Fibroblast of lung (primary cell): ENCODE measurements at regions not wholly inside any gene's neighbourhood (a gene's known extent, or its start where the extent isn't known, plus 50 kb on each side); places are given as distances from the start of the nearest gene placed in this dataset.
"Not testable (repeated sequence)": the region's sequence is repeated elsewhere in the genome, so short reads cannot be mapped to it uniquely, and the experiment has no call there.

Experiments used
- EZH2 ChIP-seq: IDR thresholded peaks from 2 replicates; pipeline ENCODE4 v1.5.1; 2012; ENCODE audit warnings: low read length, control low read depth, mild to moderate bottlenecking; ENCODE audit errors: missing control alignments
- TF ChIP-seq, protein P1 (sequence below), 2 donors: IDR thresholded peaks in 1 of 2; conservative IDR thresholded peaks in 1 of 2; 1 replicate in 1 of 2; 2 replicates in 1 of 2; pipeline ENCODE4 v1.5.1; 2011 to 2012; ENCODE audit warnings: low read length in 2 of 2, control low read depth in 1 of 2, inconsistent platforms in 1 of 2, low read depth in 1 of 2, mild to moderate bottlenecking in 1 of 2

DNA sequence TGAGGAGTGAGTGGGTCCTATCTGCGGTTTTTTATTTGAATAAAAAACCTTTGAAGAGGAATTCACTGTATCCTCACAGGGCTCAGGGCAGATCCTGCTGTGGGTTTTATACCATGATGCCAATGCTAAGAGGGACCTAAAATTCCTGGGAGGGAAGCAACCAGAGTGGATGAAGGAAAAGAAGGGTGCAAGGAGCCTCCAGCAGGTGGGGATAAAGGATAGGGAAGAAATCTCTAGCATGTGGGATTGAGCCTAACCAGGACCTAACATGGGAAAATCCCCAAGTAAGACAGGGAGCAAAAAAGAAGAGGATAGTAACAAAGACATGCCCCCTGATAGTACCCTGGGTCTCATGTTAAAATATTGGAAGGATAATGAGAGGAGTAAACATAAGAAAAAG is 652.8 kb downstream of the GOLGA6L6 start:
- TF ChIP-seq, protein P1, sequence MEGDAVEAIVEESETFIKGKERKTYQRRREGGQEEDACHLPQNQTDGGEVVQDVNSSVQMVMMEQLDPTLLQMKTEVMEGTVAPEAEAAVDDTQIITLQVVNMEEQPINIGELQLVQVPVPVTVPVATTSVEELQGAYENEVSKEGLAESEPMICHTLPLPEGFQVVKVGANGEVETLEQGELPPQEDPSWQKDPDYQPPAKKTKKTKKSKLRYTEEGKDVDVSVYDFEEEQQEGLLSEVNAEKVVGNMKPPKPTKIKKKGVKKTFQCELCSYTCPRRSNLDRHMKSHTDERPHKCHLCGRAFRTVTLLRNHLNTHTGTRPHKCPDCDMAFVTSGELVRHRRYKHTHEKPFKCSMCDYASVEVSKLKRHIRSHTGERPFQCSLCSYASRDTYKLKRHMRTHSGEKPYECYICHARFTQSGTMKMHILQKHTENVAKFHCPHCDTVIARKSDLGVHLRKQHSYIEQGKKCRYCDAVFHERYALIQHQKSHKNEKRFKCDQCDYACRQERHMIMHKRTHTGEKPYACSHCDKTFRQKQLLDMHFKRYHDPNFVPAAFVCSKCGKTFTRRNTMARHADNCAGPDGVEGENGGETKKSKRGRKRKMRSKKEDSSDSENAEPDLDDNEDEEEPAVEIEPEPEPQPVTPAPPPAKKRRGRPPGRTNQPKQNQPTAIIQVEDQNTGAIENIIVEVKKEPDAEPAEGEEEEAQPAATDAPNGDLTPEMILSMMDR (conservative IDR thresholded peaks at IDR 0.05 in 1 of 2, IDR thresholded peaks at IDR 0.05 in 1 of 2; ENCODE audit: low read depth in 1 of 2, low read length in 2 of 2): not testable (repeated sequence)
- TF ChIP-seq EZH2: not testable (repeated sequence)
